PC-3 (cell line): ENCODE measurements at regions not wholly inside any gene's neighbourhood (a gene's known extent, or its start where the extent isn't known, plus 50 kb on each side); places are given as distances from the start of the nearest gene placed in this dataset.

Experiments used
- EZH2 ChIP-seq: fragments of 300-600 bp; sonication (generic); IDR thresholded peaks from one replicate; pipeline ENCODE4 v1.6.1; 2017; ENCODE audit warnings: antibody characterized with exemption, mild to moderate bottlenecking, low read length; ENCODE audit not compliant: unreplicated experiment
- EZH2phosphoT487 ChIP-seq: fragments of 300-600 bp; sonication (generic); IDR thresholded peaks from 2 replicates; pipeline ENCODE4 v1.6.1; 2018; ENCODE audit warnings: mild to moderate bottlenecking, antibody characterized with exemption, low read length, borderline replicate concordance
- TF ChIP-seq, protein P1 (sequence below): fragments of 300-600 bp; sonication (generic); conservative IDR thresholded peaks from 2 replicates; pipeline ENCODE4 v1.5.1; 2017; ENCODE audit warnings: antibody characterized with exemption, low read depth, mild to moderate bottlenecking, low read length

DNA sequence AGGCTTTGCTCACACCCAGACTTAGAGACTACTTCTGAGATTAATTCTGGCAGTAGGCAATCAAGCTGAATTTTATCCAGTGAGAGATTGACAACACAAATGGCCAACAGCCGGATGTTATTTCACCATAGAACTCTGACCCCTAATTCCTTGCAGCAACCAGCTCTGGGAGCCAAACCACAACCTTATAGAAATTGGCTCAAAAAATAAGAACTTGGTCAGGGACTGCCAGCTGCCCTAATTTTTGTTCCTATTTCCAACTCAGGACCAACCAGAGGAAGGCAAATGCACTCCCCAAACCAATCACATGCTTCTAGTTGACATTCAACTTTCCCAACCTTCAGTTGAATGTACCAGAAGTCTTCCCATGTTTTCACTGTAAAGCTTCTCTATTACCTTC, 269.7 kb downstream of the HS3ST1 start:
- TF ChIP-seq, protein P1, sequence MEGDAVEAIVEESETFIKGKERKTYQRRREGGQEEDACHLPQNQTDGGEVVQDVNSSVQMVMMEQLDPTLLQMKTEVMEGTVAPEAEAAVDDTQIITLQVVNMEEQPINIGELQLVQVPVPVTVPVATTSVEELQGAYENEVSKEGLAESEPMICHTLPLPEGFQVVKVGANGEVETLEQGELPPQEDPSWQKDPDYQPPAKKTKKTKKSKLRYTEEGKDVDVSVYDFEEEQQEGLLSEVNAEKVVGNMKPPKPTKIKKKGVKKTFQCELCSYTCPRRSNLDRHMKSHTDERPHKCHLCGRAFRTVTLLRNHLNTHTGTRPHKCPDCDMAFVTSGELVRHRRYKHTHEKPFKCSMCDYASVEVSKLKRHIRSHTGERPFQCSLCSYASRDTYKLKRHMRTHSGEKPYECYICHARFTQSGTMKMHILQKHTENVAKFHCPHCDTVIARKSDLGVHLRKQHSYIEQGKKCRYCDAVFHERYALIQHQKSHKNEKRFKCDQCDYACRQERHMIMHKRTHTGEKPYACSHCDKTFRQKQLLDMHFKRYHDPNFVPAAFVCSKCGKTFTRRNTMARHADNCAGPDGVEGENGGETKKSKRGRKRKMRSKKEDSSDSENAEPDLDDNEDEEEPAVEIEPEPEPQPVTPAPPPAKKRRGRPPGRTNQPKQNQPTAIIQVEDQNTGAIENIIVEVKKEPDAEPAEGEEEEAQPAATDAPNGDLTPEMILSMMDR: no peak
- TF ChIP-seq EZH2 (no peak), EZH2phosphoT487 (no peak)
